SU-DHL-6 (cell line): ENCODE measurements at regions not wholly inside any gene's neighbourhood (a gene's known extent, or its start where the extent isn't known, plus 50 kb on each side); places are given as distances from the start of the nearest gene placed in this dataset.
A peak's percentile ranks its signal among the peaks of the same experiment; 100 is the strongest.
"Not testable (repeated sequence)": the region's sequence is repeated elsewhere in the genome, so short reads cannot be mapped to it uniquely, and the experiment has no call there.

ENCODE experiments used
- H2AFZ ChIP-seq: fragments of 200-600 bp; sonication (generic); 2 replicates; pipeline ENCODE4 v1.6.1; 2014; ENCODE audit warnings: low read depth, mild to moderate bottlenecking, moderate library complexity, mixed read lengths, antibody characterized with exemption, low read length; ENCODE audit not compliant: severe bottlenecking
- H3F3A ChIP-seq: fragments of 200-600 bp; shearing (Covaris generic); 2 replicates; pipeline ENCODE4 v1.6.0; 2016; ENCODE audit warnings: antibody characterized with exemption, mild to moderate bottlenecking; ENCODE audit not compliant: insufficient read depth
- H3K27ac ChIP-seq: fragments of 200-600 bp; sonication (generic); 2 replicates; pipeline ENCODE4 v1.5.1; 2016; ENCODE audit warnings: low read depth, mild to moderate bottlenecking, low read length, moderate library complexity, mixed read lengths
- H3K27me3 ChIP-seq: fragments of 200-600 bp; sonication (generic), shearing (Covaris generic); 2 replicates; pipeline ENCODE4 v1.6.0; 2014; ENCODE audit warnings: mild to moderate bottlenecking, low read length
- H3K36me3 ChIP-seq: fragments of 200-600 bp; sonication (generic); 2 replicates; pipeline ENCODE4 v1.6.1; 2014; ENCODE audit warnings: mild to moderate bottlenecking, low read length, mixed read lengths
- H3K4me2 ChIP-seq: fragments of 300-600, 200-600 bp; shearing (Covaris generic), sonication (generic); 2 replicates; pipeline ENCODE4 v1.6.0; 2014; ENCODE audit warnings: low read length, low read depth, mild to moderate bottlenecking; ENCODE audit not compliant: poor library complexity, severe bottlenecking
- H3K4me3 ChIP-seq: fragments of 200-600 bp; sonication (generic); 2 replicates; pipeline ENCODE4 v1.5.1; 2014; ENCODE audit warnings: antibody characterized with exemption, low read length, mild to moderate bottlenecking, mixed read lengths; ENCODE audit not compliant: insufficient read depth, poor library complexity, severe bottlenecking
- H3K79me2 ChIP-seq: fragments of 200-600 bp; sonication (generic); 2 replicates; pipeline ENCODE4 v1.6.1; 2014; ENCODE audit warnings: mild to moderate bottlenecking, low read length, moderate library complexity; ENCODE audit not compliant: insufficient read depth
- H3K9ac ChIP-seq: fragments of 200-600 bp; sonication (generic); 2 replicates; pipeline ENCODE4 v1.7.0; 2014; ENCODE audit warnings: mild to moderate bottlenecking, low read length
- H3K9me2 ChIP-seq: fragments of 200-600 bp; sonication (generic); replicated peaks from 2 replicates; pipeline ENCODE4 v1.6.1; 2014; ENCODE audit warnings: low read length; ENCODE audit not compliant: insufficient read depth
- H3K9me3 ChIP-seq: fragments of 200-600 bp; sonication (generic); 2 replicates; pipeline ENCODE4 v1.6.1; 2014; ENCODE audit warnings: low read length, mixed read lengths; ENCODE audit not compliant: insufficient read depth
- H4K20me1 ChIP-seq: fragments of 200-600 bp; sonication (generic); 2 replicates; pipeline ENCODE4 v1.6.1; 2014; ENCODE audit warnings: low read depth, mild to moderate bottlenecking, antibody characterized with exemption, low read length, moderate library complexity, mixed read lengths

GRCh38 chr21:5071180-5071579, 5450.2 kb upstream of the TPTE start:
- H3K79me2 ChIP-seq, H3K9ac ChIP-seq, H3K27ac ChIP-seq, H3K4me3 ChIP-seq, H3K36me3 ChIP-seq, H3F3A ChIP-seq, H4K20me1 ChIP-seq, H3K9me2 ChIP-seq, H2AFZ ChIP-seq, H3K9me3 ChIP-seq, H3K27me3 ChIP-seq, H3K4me2 ChIP-seq: not testable (repeated sequence)

DNA sequence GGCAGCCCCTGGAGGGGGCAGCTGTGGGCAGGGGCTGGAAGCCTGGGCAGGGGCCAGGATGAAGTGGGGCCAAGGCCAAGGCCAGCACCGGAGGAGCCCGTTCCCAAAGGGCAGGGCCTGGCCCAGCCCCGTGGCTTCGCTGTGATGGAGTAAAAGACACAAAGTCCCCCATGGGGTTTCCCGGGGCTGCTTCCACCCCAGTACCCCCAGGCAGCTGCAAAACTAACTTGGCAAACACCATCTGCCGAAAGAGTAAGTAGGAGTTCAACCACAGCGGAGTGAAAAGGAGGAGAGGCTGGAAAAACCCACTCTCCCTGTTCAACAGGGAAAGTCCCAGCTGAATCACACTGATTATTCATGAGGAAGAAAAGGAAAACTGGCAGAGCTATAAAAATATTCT, 5444.5 kb upstream of the TPTE start:
- H3K9me2 ChIP-seq: not testable (repeated sequence)

GRCh38 chr21:5079361-5079760, 5442.0 kb upstream of the TPTE start:
- not testable (repeated sequence) for H2AFZ ChIP-seq, H4K20me1 ChIP-seq, H3K4me3 ChIP-seq, H3F3A ChIP-seq, H3K9ac ChIP-seq, H3K27ac ChIP-seq, H3K36me3 ChIP-seq, H3K9me2 ChIP-seq, H3K4me2 ChIP-seq, H3K27me3 ChIP-seq, H3K79me2 ChIP-seq, H3K9me3 ChIP-seq

More for the DNA sequence above, 5444.5 kb upstream of the TPTE start:
- not testable (repeated sequence) for H3K9me3 ChIP-seq, H3K27ac ChIP-seq, H3K36me3 ChIP-seq, H3K9ac ChIP-seq, H4K20me1 ChIP-seq, H3K27me3 ChIP-seq, H3F3A ChIP-seq, H2AFZ ChIP-seq, H3K4me3 ChIP-seq, H3K79me2 ChIP-seq, H3K4me2 ChIP-seq

DNA sequence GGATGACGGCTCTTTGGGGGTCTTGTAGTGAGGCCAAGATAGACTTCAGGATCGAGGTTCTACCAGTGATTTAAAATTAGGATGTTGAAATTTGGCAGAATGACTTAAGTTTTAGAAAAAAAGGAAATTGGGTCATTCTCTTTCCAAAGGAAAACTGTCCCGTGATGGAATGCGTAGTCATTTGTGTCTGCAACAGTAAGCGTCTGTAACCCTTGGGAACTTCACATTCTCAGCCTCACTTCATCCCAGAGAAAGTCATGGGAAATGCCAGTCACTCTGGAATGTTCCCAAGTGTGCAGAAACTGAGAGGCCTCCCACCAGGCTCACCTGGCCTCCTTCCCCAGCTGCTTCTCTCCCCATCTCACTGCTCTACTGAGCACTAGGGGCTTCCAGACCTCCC, 5441.4 kb upstream of the TPTE start:
- not testable (repeated sequence) for H3K4me3 ChIP-seq, H3K79me2 ChIP-seq, H3K4me2 ChIP-seq, H3K9me2 ChIP-seq, H2AFZ ChIP-seq, H3K9ac ChIP-seq, H3K27ac ChIP-seq, H3K36me3 ChIP-seq, H3F3A ChIP-seq, H3K9me3 ChIP-seq, H4K20me1 ChIP-seq, H3K27me3 ChIP-seq

DNA sequence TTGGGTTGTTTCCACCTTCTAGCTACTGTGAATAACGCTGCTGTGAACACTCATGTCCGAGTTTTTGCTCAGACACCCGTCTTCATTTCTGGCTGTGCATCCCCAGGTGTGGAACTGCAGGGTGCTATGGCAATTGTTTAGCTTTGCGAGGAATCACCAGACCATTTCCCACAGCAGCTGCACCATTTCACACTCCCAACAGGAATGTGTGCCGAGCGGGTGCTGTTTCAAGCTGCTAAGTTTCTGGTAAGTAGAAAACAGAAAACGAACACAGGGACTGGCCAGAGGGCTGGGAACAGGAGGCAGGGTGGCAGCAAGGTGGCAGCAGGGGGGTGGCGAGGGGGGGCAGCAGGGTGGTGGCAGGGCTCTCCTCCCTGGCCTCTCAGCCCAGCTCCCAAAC, 5437.1 kb upstream of the TPTE start:
- H2AFZ ChIP-seq, H3K27ac ChIP-seq, H3K9me2 ChIP-seq, H3K27me3 ChIP-seq, H3K36me3 ChIP-seq, H3K4me2 ChIP-seq, H3K79me2 ChIP-seq, H3K9ac ChIP-seq, H3K4me3 ChIP-seq, H3F3A ChIP-seq, H4K20me1 ChIP-seq, H3K9me3 ChIP-seq: not testable (repeated sequence)

GRCh38 chr21:5085456-5085855, 5435.9 kb upstream of the TPTE start:
- not testable (repeated sequence) for H3K79me2 ChIP-seq, H4K20me1 ChIP-seq, H3K27me3 ChIP-seq, H2AFZ ChIP-seq, H3F3A ChIP-seq, H3K36me3 ChIP-seq, H3K9ac ChIP-seq, H3K9me2 ChIP-seq, H3K4me3 ChIP-seq, H3K27ac ChIP-seq, H3K9me3 ChIP-seq, H3K4me2 ChIP-seq

DNA sequence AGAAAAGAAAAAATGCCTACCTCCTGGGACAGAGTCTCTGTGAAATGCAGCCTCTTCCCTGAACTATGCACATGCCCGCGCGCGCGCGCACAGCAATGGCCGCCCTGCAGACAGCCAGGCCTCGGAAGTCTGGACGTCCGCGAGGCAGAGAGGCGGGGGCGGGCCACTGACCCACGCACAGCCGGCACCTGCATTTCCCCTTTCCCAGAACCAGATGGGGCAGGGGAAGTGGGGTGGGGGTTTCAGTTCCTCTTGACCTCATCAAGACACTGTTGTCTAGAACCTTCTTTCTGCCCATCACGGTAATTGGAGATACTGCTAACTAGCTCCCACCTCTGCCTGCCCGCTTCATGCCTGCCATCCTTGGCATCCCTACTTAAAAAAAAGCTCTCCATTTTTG, 5435.0 kb upstream of the TPTE start:
- not testable (repeated sequence) for H2AFZ ChIP-seq, H3K9me2 ChIP-seq, H3K27me3 ChIP-seq

DNA sequence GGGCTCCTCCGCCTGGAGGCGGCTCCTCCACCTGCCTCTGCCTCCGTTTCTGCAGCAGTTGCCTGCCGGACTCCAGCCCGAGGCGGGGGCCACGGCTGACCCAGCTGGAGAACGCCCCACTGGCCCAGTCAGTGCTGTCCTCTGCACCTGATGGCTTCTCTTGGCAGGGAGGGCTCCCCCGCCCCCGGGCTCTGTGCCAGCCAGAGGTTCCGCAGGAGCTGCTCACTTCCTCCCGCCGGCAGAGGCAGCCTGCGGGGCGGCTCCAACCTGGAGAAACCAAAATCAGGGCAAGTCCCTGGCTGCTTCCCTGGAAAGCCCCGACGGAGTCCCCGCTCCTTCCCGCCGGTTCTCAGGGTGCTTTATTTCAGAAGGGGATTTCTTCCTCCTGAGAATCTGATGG, 5432.6 kb upstream of the TPTE start:
- not testable (repeated sequence) for H3K27me3 ChIP-seq, H3K4me2 ChIP-seq, H4K20me1 ChIP-seq, H2AFZ ChIP-seq, H3K9me2 ChIP-seq, H3K9me3 ChIP-seq, H3K9ac ChIP-seq, H3K4me3 ChIP-seq, H3K27ac ChIP-seq, H3K79me2 ChIP-seq, H3F3A ChIP-seq, H3K36me3 ChIP-seq

More for the DNA sequence above, 5435.0 kb upstream of the TPTE start:
- H3K27ac ChIP-seq: 0 out of 2 replicates have a peak overlapping the region, but pooled peaks have one; percentile 32
- not testable (repeated sequence) for H3F3A ChIP-seq, H3K4me3 ChIP-seq, H4K20me1 ChIP-seq, H3K79me2 ChIP-seq, H3K9me3 ChIP-seq, H3K9ac ChIP-seq, H3K36me3 ChIP-seq, H3K4me2 ChIP-seq
